Upper lobe of left lung (tissue), 6 donors: ENCODE measurements at regions not wholly inside any gene's neighbourhood (a gene's known extent, or its start where the extent isn't known, plus 50 kb on each side); places are given as distances from the start of the nearest gene placed in this dataset.
"Not testable (repeated sequence)": the region's sequence is repeated elsewhere in the genome, so short reads cannot be mapped to it uniquely, and the experiment has no call there.

Experiments
- ATAC-seq, 2 donors: fragments of 200-7000 bp; cut with Tn5 transposase; one replicate each; pipeline ENCODE4 v1.9.1; 2022; ENCODE audit warnings: mild to moderate bottlenecking in 2 of 2, moderate library complexity in 2 of 2; ENCODE audit not compliant: low FRiP score in 2 of 2
- DNase-seq, 2 donors: peaks; one replicate each; pipeline ENCODE4 v3.0.0-alpha.2; 2019 to 2020
- H3K27ac ChIP-seq, 4 donors: fragments of 200-600 bp; sonication (generic); one replicate each; pipeline ENCODE4 v1.5.1; 2016 to 2019
- H3K27me3 ChIP-seq, 4 donors: fragments of 200-600 bp; sonication (generic); one replicate each; pipeline ENCODE4 v1.5.1; 2017 to 2019
- H3K36me3 ChIP-seq, 4 donors: fragments of 200-600 bp; sonication (generic); one replicate each; pipeline ENCODE4 v1.5.1; 2016 to 2019
- H3K4me1 ChIP-seq, 4 donors: fragments of 200-600 bp; sonication (generic); one replicate each; pipeline ENCODE4 v1.5.1; 2018 to 2019
- H3K4me3 ChIP-seq, 4 donors: fragments of 200-600 bp; sonication (generic); one replicate each; pipeline ENCODE4 v1.5.1; 2017 to 2019; ENCODE audit warnings: mild to moderate bottlenecking in 2 of 4, moderate library complexity in 1 of 4
- H3K9me3 ChIP-seq, 4 donors: fragments of 200-600 bp; sonication (generic); one replicate each; pipeline ENCODE4 v1.5.1; 2018 to 2019
- EP300 ChIP-seq, 4 donors: sonication (generic); formaldehyde crosslinking; IDR thresholded peaks; one replicate each; pipeline ENCODE4 v1.5.1; 2017; ENCODE audit warnings: antibody characterized with exemption in 4 of 4, control low read depth in 2 of 4
- POLR2A ChIP-seq, 4 donors: fragments of 450-650 bp; IDR thresholded peaks; one replicate each; pipeline ENCODE4 v1.5.1; 2016 to 2017; ENCODE audit warnings: antibody characterized with exemption in 4 of 4, mild to moderate bottlenecking in 2 of 4
- POLR2AphosphoS5 ChIP-seq, 2 donors: sonication (generic); formaldehyde crosslinking; IDR thresholded peaks; one replicate each; pipeline ENCODE4 v1.5.1; 2017; ENCODE audit warnings: antibody characterized with exemption in 2 of 2
- WGBS, 2 donors: methylation state at CpG; one replicate each; pipeline ENCODE4 v1.1.5; 2017 to 2018; 5-methylcytosine and 5-hydroxymethylcytosine counted together
- TF ChIP-seq, protein P1 (sequence below), 6 experiments: fragments of 450-650 bp in 4 of 6; fragments of 200-600 bp in 2 of 6; sonication (generic) in 2 of 6; IDR thresholded peaks; one replicate each; pipeline ENCODE4 v1.5.1; 2016 to 2019; ENCODE audit warnings: antibody characterized with exemption in 6 of 6
- donor health status: DM: no; HTN: no; CAD: no; lungs with moderate emphysema.
- donor health status: DM: no; HTN: yes; CAD: no; lungs with severe emphysema.

DNA sequence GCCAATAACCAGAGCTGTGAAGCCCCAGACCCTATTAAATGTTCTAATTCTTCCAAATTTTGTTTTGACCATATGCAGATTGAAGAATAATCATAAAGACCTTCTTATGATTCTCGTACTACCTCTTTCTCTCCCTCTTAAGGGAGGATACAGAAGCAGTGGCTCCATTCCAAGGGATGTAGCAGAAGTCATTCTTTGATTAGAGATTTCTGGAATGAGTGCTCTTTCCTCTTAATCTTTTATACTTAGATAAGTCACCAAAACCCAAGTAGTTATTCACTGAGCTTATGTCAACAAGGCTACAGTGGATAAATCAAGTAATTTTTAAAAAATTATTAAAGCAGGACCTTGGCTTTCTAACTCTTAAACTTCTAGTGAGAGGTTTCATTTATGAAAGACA, 266.0 kb upstream of the STXBP5 start:
- no peaks in the 10 kb centered on the region for H3K27me3 ChIP-seq
- DNase-seq = no peak
- no peak for ATAC-seq
- WGBS, 2 donors = 36 to 46% methylated on average over 1 of the region's 1 CpG
- no peak overlapping the region for H3K27ac ChIP-seq
- TF ChIP-seq, protein P1, sequence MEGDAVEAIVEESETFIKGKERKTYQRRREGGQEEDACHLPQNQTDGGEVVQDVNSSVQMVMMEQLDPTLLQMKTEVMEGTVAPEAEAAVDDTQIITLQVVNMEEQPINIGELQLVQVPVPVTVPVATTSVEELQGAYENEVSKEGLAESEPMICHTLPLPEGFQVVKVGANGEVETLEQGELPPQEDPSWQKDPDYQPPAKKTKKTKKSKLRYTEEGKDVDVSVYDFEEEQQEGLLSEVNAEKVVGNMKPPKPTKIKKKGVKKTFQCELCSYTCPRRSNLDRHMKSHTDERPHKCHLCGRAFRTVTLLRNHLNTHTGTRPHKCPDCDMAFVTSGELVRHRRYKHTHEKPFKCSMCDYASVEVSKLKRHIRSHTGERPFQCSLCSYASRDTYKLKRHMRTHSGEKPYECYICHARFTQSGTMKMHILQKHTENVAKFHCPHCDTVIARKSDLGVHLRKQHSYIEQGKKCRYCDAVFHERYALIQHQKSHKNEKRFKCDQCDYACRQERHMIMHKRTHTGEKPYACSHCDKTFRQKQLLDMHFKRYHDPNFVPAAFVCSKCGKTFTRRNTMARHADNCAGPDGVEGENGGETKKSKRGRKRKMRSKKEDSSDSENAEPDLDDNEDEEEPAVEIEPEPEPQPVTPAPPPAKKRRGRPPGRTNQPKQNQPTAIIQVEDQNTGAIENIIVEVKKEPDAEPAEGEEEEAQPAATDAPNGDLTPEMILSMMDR (IDR thresholded peaks at IDR 0.05) = no peak
- TF ChIP-seq POLR2A (IDR thresholded peaks at IDR 0.05) = no peak
- no peak for TF ChIP-seq EP300 (IDR thresholded peaks at IDR 0.05)
- no peak for TF ChIP-seq POLR2AphosphoS5 (IDR thresholded peaks at IDR 0.05)
- H3K4me3 ChIP-seq = no peak overlapping the region
- peaks cover 0 to 5% (median 0%) of the 10 kb centered on the region in 4 donors for H3K9me3 ChIP-seq
- H3K36me3 ChIP-seq = no peaks in the 10 kb centered on the region
- no peaks in the 10 kb centered on the region for H3K4me1 ChIP-seq

DNA sequence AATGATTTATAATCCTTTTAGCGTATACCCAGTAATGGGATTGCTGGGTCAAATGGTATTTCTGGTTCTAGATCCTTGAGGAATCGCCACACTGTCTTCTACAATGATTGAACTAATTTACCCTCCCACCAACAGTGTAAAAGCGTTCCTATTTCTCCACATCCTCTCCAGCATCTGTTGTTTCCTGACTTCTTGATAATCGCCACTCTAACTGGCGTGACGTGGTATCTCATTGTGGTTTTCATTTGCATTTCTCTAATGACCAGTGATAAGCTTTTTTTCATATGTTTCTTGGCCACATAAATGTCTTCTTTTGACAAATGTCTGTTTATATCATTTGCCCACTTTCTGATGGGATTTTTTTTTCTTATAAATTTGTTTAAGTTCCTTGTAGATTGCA, 264.8 kb upstream of the STXBP5 start:
- not testable (repeated sequence) for H3K9me3 ChIP-seq, ATAC-seq, H3K4me1 ChIP-seq, H3K27ac ChIP-seq, H3K4me3 ChIP-seq, H3K27me3 ChIP-seq, H3K36me3 ChIP-seq, DNase-seq
- 55 to 79% methylated on average over 6 of the region's 6 CpGs for WGBS, 2 donors

DNA sequence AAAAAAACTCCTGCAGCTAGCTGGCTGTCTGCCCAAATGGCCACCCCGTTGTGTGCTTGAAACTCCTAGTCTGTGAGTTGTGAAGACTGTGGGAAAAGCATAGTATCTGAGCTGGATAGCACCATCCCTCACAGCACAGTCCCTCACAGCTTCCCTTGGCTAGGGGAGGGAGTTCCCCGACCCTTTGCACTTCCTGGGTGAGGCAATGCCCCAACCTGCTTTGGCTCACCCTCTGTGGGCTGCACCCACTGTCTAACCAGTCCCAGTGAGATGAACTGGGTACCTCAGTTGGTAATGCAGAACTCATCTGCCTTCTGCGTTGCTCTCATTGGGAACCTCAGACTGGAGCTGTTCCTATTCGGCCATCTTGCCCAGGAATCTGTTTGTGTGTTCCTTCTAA, 260.6 kb upstream of the STXBP5 start:
- Histone ChIP-seq H3K9me3 (peaks cover 0 to 5% (median 0%) of the 10 kb centered on the region in 4 donors), H3K4me1 (no peaks in the 10 kb centered on the region), H3K27ac (no peak overlapping the region), H3K4me3 (no peak overlapping the region), H3K36me3 (no peaks in the 10 kb centered on the region), H3K27me3 (no peaks in the 10 kb centered on the region)
- ATAC-seq = no peak
- TF ChIP-seq POLR2AphosphoS5 (IDR thresholded peaks at IDR 0.05) = no peak
- TF ChIP-seq, protein P1 (IDR thresholded peaks at IDR 0.05) = no peak
- no peak for TF ChIP-seq POLR2A (IDR thresholded peaks at IDR 0.05)
- TF ChIP-seq EP300 (IDR thresholded peaks at IDR 0.05) = no peak
- no peak for DNase-seq
- 84 to 91% methylated on average over 4 of the region's 4 CpGs for WGBS, 2 donors

DNA sequence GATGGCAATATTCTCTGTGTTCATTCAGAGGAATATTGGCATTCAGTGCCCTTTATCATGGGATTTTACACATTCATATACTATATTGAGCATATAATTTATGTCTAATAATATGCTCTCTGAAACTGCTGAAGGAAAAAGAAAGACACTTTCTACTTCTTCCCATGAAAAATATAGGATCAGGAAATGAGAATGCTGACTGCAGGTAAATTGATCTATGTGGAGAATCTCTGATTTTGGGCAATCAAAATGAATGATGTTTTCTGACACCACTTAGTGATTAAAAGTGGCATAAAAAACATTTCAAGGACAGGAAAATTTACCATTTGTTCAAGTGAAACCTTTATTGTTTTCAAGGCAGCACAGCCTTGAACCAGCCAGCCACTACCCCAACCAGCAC, 260.1 kb upstream of the STXBP5 start:
- no peaks in the 10 kb centered on the region for H3K4me1 ChIP-seq
- no peak for TF ChIP-seq POLR2A (IDR thresholded peaks at IDR 0.05)
- TF ChIP-seq POLR2AphosphoS5 (IDR thresholded peaks at IDR 0.05) = no peak
- TF ChIP-seq EP300 (IDR thresholded peaks at IDR 0.05) = no peak
- TF ChIP-seq, protein P1 (IDR thresholded peaks at IDR 0.05) = no peak
- no peak overlapping the region for H3K27ac ChIP-seq
- no peaks in the 10 kb centered on the region for H3K36me3 ChIP-seq
- no peaks in the 10 kb centered on the region for H3K27me3 ChIP-seq
- ATAC-seq (no peak), DNase-seq (no peak)
- no peak overlapping the region for H3K4me3 ChIP-seq
- H3K9me3 ChIP-seq = peaks cover 0 to 5% (median 0%) of the 10 kb centered on the region in 4 donors

DNA sequence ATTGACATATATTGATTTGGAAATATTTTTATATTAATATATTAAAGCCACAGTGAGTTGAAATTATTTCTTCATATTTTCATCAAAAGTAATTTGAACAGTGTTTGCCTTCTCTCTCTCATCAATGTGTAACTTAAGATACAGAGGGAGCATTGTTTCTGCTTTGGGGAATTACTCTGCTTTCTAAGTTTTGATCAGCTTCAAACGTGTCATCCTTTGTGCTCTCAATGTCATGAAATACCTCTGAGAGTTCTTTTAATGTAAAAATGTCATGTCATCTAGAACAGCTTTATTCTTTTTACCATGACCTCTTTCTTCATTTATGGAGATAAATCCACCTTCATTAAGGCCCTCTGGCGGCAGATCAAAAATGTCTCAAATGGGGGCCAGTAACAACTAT, 259.4 kb upstream of the STXBP5 start:
- Histone ChIP-seq H3K9me3 (peaks cover 0 to 5% (median 0%) of the 10 kb centered on the region in 4 donors), H3K4me1 (no peaks in the 10 kb centered on the region), H3K36me3 (no peaks in the 10 kb centered on the region), H3K4me3 (no peak overlapping the region), H3K27ac (no peak overlapping the region), H3K27me3 (no peaks in the 10 kb centered on the region)
- ATAC-seq (no peak), DNase-seq (no peak)
- TF ChIP-seq, protein P1 (IDR thresholded peaks at IDR 0.05) = no peak
- TF ChIP-seq POLR2AphosphoS5 (IDR thresholded peaks at IDR 0.05) (no peak), EP300 (IDR thresholded peaks at IDR 0.05) (no peak)
- WGBS, 2 donors = 74 to 77% methylated on average over 2 of the region's 2 CpGs
